CD4-positive, alpha-beta T cell (primary cell): ENCODE measurements at regions not wholly inside any gene's neighbourhood (a gene's known extent, or its start where the extent isn't known, plus 50 kb on each side); places are given as distances from the start of the nearest gene placed in this dataset.

Source experiments
- ATAC-seq: fragments of 200-7000 bp; cut with Tn5 transposase; one replicate; pipeline ENCODE4 v1.10.0; 2022; ENCODE audit warnings: mild to moderate bottlenecking; ENCODE audit not compliant: poor library complexity
- CTCF ChIA-PET: fragments of 350-600 bp; sonication (Branson Sonifier 250); formaldehyde crosslinking; loops from one replicate; lab custom pipeline; 2021; ENCODE audit warnings: antibody characterized with exemption, inconsistent platforms; lab: Charles Lee
- POLR2A ChIA-PET: fragments of 350-600 bp; sonication (Branson Sonifier 250); formaldehyde crosslinking; loops from one replicate; lab custom pipeline; 2021; ENCODE audit warnings: antibody characterized with exemption, inconsistent platforms; lab: Charles Lee
- DNase-seq, 14 experiments: peaks; one replicate each; pipeline ENCODE4 v3.0.0-alpha.2; 2013 to 2020; ENCODE audit warnings: mixed read lengths in 2 of 14
- H3K27ac ChIP-seq, 2 donors: one replicate each; pipeline versions ENCODE4 v1.5.1 to v1.7.0; 2013; ENCODE audit warnings: low read length in 2 of 2, low read depth in 1 of 2, mild to moderate bottlenecking in 1 of 2
- H3K27me3 ChIP-seq, 2 experiments: 1 replicate in 1 of 2; 2 replicates in 1 of 2; pipeline versions ENCODE4 v1.6.1 to v1.7.0; 2013; ENCODE audit warnings: low read length in 2 of 2, control low read depth in 1 of 2, mild to moderate bottlenecking in 1 of 2, moderate library complexity in 1 of 2; ENCODE audit not compliant: insufficient read depth in 2 of 2, control insufficient read depth in 1 of 2
- H3K36me3 ChIP-seq: one replicate; pipeline ENCODE4 v1.6.1; 2013; ENCODE audit warnings: low read length, control low read depth; ENCODE audit not compliant: insufficient read depth
- H3K4me1 ChIP-seq: one replicate; pipeline ENCODE4 v1.6.1; 2013; ENCODE audit warnings: low read length, control low read depth; ENCODE audit not compliant: insufficient read depth
- H3K4me3 ChIP-seq: one replicate; pipeline ENCODE4 v1.5.1; 2013; ENCODE audit warnings: mild to moderate bottlenecking, low read length, moderate library complexity
- H3K9me3 ChIP-seq, 2 experiments: 1 replicate in 1 of 2; 2 replicates in 1 of 2; pipeline versions ENCODE4 v1.6.1 to v1.7.0; 2013; ENCODE audit warnings: low read length in 2 of 2, mild to moderate bottlenecking in 2 of 2, control low read depth in 1 of 2, moderate library complexity in 1 of 2; ENCODE audit not compliant: control insufficient read depth in 1 of 2, insufficient read depth in 1 of 2
- H3K27ac Mint-ChIP-seq: one replicate; pipeline ENCODE4 v1.8.0; 2020; ENCODE audit warnings: mixed read lengths
- H3K27me3 Mint-ChIP-seq: one replicate; pipeline ENCODE4 v1.8.0; 2021; ENCODE audit warnings: mixed read lengths
- H3K36me3 Mint-ChIP-seq: one replicate; pipeline ENCODE4 v1.8.0; 2021; ENCODE audit warnings: low read depth, mixed read lengths
- H3K4me1 Mint-ChIP-seq: one replicate; pipeline ENCODE4 v1.8.0; 2021; ENCODE audit warnings: low read depth, mixed read lengths
- H3K4me3 Mint-ChIP-seq: one replicate; pipeline ENCODE4 v1.8.0; 2020; ENCODE audit warnings: mild to moderate bottlenecking, mixed read lengths
- H3K9me3 Mint-ChIP-seq: one replicate; pipeline ENCODE4 v1.8.0; 2020; ENCODE audit warnings: mixed read lengths
- CTCF ChIP-seq: fragments of 200-600 bp; IDR thresholded peaks from one replicate; pipeline ENCODE4 v1.8.0; 2022; ENCODE audit warnings: antibody characterized with exemption, mild to moderate bottlenecking
- intact Hi-C, 2 experiments: fragments of 100-400 bp; cut with DNase I in 1 of 2; cut with micrococcal nuclease in 1 of 2; formaldehyde crosslinking; loops; one replicate each; pipeline versions ENCODE4 v1.15.1 to v1.9.0; 2023 to 2025; cut with DNase I, micrococcal nuclease

GRCh38 chrX:34343001-34343400, 210.9 kb upstream of the FAM47A start:
- Histone ChIP-seq H3K27me3 (no peaks in the 10 kb centered on the region), H3K4me3 (no peak overlapping the region), H3K9me3 (peaks cover 0 to 3% of the 10 kb centered on the region in 2 experiments), H3K4me1 (no peaks in the 10 kb centered on the region), H3K27ac (no peak overlapping the region), H3K36me3 (no peaks in the 10 kb centered on the region)
- ATAC-seq (no peak), DNase-seq (no peak)
- Mint-ChIP-seq H3K36me3 (no peaks in the 10 kb centered on the region), H3K9me3 (peaks cover 3% of the 10 kb centered on the region), H3K27me3 (no peaks in the 10 kb centered on the region), H3K4me1 (no peaks in the 10 kb centered on the region), H3K27ac (no peak overlapping the region), H3K4me3 (no peak overlapping the region)
- TF ChIP-seq CTCF = no peak
- ChIA-PET CTCF (no interaction called here), POLR2A (no interaction called here)
- intact Hi-C loops = no loop called here

GRCh38 chrX:34341814-34342213, 209.7 kb upstream of the FAM47A start:
- Mint-ChIP-seq H3K9me3 (peaks cover 4% of the 10 kb centered on the region), H3K4me1 (no peaks in the 10 kb centered on the region), H3K27me3 (no peaks in the 10 kb centered on the region), H3K4me3 (no peak overlapping the region), H3K36me3 (no peaks in the 10 kb centered on the region), H3K27ac (no peak overlapping the region)
- CTCF ChIA-PET = no interaction called here
- no peak overlapping the region for H3K27ac ChIP-seq
- H3K9me3 ChIP-seq = no peaks in the 10 kb centered on the region
- no peak for TF ChIP-seq CTCF
- POLR2A ChIA-PET = no interaction called here
- intact Hi-C loops = no loop called here
- no peaks in the 10 kb centered on the region for H3K4me1 ChIP-seq
- DNase-seq (no peak), ATAC-seq (no peak)
- H3K27me3 ChIP-seq = no peaks in the 10 kb centered on the region
- no peak overlapping the region for H3K4me3 ChIP-seq
- no peaks in the 10 kb centered on the region for H3K36me3 ChIP-seq

- Mint-ChIP-seq H3K4me3 (no peak overlapping the region), H3K9me3 (peaks cover 6% of the 10 kb centered on the region), H3K27ac (no peak overlapping the region), H3K27me3 (no peaks in the 10 kb centered on the region), H3K4me1 (no peaks in the 10 kb centered on the region), H3K36me3 (no peaks in the 10 kb centered on the region)
- no peak overlapping the region for H3K4me3 ChIP-seq
- H3K27ac ChIP-seq = no peak overlapping the region
- H3K4me1 ChIP-seq = no peaks in the 10 kb centered on the region
- no peaks in the 10 kb centered on the region for H3K27me3 ChIP-seq
- no peaks in the 10 kb centered on the region for H3K36me3 ChIP-seq
- ChIA-PET POLR2A (no interaction called here), CTCF (no interaction called here)
- TF ChIP-seq CTCF = no peak
- DNase-seq = no peak
- intact Hi-C loops = no loop called here
- no peaks in the 10 kb centered on the region for H3K9me3 ChIP-seq
- no peak for ATAC-seq
Measured at GRCh38 chrX:34341258-34341657, 209.1 kb upstream of the FAM47A start.
